GM21619 (cell line): ENCODE measurements at regions not wholly inside any gene's neighbourhood (a gene's known extent, or its start where the extent isn't known, plus 50 kb on each side); places are given as distances from the start of the nearest gene placed in this dataset.
"Not testable (repeated sequence)": the region's sequence is repeated elsewhere in the genome, so short reads cannot be mapped to it uniquely, and the experiment has no call there.

ENCODE experiments used
- ATAC-seq: cut with Tn5 transposase; IDR thresholded peaks from one replicate; pipeline ENCODE4 v1.9.1; 2021; ENCODE audit not compliant: unreplicated experiment

DNA sequence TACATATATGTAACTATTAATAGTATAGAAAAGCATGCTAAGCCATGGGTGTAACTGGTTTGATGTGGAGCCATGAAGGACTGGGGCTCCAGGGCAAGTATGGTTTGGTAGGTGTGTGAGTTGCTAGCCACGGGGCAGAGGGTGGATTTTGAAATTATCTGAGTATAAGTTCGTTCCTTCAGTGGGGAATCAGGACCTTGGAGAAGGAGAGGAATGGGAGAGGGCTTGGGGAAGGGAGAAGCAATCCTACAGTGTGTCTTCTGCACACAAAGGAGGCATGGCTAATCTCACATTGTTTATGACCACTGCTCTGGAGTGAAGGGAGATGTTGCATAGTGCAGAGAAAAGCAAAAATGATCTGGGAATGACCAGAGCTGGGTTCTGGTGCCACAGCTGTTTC is 127.8 kb upstream of the CADM1 start:
- ATAC-seq: no peak

DNA sequence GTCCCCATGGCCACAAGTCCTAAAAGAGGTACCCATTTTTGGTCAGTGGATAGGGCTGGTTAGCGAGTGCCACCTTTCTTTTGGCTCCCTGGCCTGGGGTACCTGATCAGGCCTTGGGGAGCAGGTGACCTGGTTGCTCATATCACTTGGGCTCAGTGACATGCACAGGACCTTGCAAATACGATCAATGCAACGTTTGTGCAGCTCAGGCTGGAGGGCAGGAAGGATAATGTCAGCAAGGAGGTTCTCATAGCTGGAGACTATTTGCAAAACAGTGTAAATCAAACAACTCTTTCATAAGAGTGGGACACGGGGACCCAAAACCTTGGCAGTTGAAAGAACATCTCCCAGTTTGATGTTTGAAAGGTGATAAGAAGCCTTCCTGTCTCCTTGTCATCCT is 127.4 kb upstream of the CADM1 start:
- ATAC-seq: no peak

DNA sequence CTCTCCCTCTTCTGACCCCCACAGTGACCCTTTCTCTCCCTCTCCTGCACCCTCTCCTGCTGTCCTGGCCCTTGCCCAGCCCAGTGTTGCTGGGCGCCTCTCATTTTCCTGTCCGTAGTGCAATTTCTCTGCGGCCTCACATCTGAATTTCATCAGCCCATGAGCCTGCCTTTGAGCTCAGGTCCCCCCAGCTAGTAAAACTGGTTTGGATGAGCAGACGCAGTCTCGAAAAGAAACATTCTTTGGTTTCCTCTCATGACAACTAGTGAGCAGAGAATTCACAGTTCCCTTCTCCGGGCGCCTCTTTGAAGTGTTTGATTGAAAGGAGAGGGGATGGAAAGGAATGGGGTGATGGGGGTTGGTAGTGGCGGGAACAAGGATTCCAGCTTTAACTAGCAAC is 126.0 kb upstream of the CADM1 start:
- no peak for ATAC-seq

DNA sequence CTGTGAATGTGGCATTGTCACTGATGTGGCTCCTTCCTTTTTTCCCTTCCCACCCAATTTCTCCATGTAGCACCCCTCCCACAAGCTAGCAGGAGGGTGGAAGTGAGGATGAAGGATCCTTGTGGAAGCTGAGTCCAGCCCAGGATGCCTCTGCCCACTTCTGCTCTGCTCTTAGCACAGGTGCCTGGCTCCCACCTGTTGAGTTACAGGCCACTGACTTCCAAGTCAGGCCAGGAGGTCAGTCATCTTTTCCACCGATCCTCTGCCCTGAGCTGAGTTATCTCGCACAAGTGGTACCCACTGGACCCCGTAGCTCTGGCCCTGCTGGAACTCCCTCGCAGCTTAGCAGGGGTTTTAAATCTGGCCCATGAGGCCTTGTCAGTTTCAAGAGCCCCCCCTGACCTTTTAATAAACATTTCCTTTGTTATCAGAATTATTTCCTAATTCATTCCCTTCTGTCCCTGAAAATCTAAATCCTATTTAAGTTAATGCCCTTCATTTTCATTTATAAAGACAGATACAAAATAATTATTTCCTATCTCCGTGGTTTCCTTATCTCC is 125.3 kb upstream of the CADM1 start:
- no peak for ATAC-seq

- no peak for ATAC-seq
Observed at GRCh38 chr11:115627666-115628460, 123.6 kb upstream of the CADM1 start.

DNA sequence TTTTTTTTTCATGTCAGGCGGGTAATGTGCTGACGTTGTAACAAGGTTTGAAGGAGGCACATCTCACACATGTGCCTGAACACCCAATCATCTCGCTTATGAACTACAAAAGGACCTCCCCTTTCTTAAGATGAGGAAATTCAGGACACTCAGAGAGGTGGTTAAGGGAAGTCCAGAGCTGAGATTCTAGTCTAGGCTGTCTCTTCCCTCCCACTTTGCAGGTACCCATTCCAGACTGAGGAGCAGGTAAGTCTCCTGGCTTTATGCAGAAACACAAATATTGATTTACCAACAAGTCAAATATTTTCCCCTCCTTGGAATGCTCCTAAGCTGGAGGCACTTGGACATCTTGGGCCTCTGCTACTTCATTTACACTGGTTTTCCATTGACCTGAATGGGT is 122.9 kb upstream of the CADM1 start:
- no peak for ATAC-seq

DNA sequence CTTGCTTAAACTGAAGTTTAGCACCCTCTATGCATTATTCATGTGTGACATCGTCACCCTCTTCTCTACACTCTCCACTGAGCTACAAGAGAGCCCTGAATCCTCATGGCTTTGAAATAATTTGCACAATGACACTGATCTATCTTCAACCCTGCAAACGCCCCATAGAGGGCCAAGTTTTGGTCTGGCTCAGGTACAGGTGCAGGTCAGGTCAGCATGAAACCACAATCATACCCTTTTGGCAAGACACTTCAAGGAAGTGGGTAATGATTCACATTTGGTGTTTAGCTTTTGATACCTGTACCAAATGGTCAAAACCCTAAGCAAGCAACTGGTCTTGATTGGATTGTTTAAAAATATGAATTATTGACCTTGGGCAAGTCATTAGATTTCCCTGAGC is 122.2 kb upstream of the CADM1 start:
- no peak for ATAC-seq

- no peak for ATAC-seq
Observed at GRCh38 chr11:115625502-115625901, 121.3 kb upstream of the CADM1 start.

- no peak for ATAC-seq
Observed at GRCh38 chr11:115624065-115624464, 119.8 kb upstream of the CADM1 start.

DNA sequence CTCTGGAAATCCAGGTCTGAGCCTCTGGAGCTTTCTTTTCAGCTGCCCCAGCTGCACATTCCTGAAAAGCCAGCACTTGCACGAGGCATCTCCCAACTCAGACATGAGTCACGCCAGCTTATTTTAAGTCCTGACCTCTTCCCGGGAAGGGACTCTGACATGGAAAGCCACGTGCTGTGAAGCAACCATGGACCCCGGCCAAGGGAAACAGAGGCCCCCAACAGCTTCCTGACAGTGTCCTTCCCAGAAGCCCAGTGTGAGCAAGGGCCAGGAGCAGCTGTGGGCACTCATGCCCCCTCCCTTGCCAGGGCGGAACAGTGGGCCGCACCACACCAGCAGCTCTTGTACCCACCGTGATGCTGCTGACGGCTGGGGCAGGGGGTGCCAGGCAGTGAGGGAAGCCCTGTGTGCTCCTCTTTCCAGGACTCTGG is 118.8 kb upstream of the CADM1 start:
- ATAC-seq: no peak

GRCh38 chr11:115618428-115618827 is 114.2 kb upstream of the CADM1 start:
- ATAC-seq: no peak

- ATAC-seq: no peak
Observed at GRCh38 chr11:115617767-115618166, 113.6 kb upstream of the CADM1 start.

DNA sequence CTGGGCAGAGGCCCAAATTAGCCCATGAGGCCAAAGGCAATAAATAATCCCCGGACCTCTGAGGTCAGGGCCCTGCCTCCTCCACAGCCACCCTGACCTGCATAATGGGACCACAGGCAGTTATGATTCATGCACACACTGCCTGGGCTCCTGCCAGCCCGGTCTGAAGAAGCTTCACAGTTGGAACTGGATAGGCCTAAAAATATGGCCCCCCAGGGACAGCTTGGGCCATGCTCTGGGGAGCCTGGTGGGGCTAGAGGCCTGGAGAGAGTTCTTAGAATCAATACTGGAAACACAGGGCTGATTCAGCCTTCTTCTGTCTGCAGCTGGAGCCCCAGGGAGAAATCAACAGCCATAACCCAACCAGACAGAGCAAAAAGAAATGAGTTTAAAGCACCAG is 112.8 kb upstream of the CADM1 start:
- no peak for ATAC-seq

DNA sequence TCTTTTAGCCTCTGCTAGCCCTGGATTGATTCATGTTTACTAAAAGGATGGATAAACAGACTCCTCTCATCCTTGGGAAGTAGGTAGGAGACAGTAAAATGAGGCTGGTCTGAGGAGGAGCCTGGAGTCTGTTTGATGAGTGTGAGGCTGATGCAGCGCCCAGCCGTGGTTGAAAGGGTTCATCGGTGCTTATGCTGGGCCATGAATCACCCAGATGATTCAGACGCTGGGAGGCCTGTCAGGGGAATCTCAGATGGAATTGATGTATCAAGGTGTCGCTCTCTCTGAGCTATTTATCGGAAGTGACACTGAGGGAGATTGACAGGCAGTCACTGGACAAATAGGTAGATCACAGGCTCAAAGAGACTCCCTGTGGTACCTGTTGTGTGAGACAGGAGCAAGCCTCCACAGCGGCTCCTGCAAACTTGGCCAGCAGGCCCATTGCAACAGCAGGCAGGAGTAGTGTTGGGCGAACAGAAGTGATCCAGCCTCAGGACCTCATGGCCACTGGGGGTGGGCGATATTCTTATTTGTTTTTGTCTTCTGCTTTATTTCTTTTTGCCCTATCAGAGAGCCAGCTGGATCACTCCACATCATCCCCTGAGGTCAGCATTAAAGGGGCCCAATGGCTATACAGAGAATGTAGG is 109.9 kb upstream of the CADM1 start:
- ATAC-seq: no peak

DNA sequence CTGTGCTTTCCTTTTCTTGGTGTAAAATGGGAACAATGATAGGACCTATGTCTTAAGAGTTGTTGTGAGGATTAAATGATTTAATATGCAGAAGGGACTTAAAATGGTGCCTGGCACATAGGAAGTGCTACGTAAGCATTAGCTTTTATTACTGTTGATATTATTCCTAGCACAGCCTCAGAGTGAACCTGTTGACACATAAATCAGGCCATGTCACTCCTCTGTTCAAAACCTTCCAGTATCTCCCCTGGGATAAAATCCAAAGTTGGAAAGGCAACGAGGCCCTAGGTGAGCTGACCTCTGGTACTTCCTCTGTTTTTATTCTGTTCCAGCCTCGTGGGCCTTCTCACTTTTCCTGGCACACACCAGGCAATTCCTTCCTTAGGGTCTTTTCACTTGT is 108.8 kb upstream of the CADM1 start:
- ATAC-seq: no peak

DNA sequence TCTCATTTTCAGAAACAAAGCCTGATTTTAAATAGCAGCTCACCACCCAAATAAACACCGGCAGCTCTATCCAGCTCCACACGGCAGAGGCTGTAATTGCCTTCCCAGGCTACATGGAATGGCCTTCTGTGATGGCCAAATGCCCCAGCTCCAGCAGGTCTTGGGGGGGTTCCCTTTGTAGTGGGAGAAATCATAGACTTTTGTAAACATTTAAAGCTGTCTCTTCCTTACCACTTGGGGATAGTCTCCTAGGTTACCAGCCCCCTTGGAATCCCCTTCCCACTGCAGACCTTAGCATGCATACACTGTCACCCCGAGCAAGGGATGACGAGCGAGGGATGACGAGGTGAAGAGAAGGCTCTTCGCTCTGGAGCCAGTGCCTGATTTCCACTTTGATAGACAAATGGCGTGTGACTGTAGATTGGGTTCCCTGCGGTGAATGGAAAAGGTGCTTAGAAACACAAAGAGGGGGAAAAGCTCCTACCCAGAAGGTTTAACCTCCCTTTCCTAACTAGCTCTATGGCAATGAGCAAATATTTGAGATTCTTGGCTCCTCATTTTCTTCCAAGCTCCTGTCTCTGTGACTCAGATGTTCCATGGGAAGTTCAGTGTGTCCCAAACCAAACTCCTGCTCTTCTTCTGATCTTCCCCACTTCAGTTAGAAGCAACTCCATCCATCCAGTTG is 108.0 kb upstream of the CADM1 start:
- ATAC-seq: no peak

GRCh38 chr11:115611343-115611742 is 107.1 kb upstream of the CADM1 start:
- ATAC-seq: no peak

- no peak for ATAC-seq
Observed at GRCh38 chr11:115610908-115611307, 106.7 kb upstream of the CADM1 start.

- not testable (repeated sequence) for ATAC-seq
Observed at GRCh38 chr11:115610234-115610633, 106.0 kb upstream of the CADM1 start.

- no peak for ATAC-seq
Observed at GRCh38 chr11:115608976-115609375, 104.8 kb upstream of the CADM1 start.

DNA sequence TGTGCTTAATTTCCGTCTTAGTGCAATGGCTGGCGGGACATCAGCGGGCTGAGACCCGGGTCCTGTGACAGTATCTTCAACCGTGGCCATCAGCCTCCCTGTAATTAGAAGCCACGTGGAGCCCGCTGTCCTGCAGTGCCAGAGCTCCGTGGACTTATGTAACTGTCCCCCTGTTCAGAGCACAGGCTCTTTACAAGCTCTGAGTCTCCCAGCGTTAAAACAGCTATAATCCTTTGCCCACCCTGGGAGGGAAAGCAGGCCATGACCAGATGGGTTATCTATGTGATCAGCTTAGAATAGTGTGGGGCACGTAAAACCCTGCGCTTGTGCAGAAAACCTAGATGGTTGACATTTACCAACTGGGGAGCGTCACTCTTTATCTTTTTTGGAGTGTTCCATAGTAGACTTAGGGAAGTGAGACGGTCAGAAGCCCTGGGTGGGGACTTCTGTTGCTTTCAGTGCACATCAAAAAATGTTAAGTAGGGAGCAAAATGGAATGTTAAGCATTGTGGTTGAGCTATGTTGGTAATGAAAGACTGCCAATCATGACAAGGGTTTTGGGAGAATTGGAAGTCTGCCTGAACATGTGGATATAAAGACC is 103.5 kb upstream of the CADM1 start:
- ATAC-seq: no peak
